ENCODE measurements at regions not wholly inside any gene's neighbourhood (a gene's known extent, or its start where the extent isn't known, plus 50 kb on each side); places are given as distances from the start of the nearest gene placed in this dataset.
A peak's percentile ranks its signal among the peaks of the same experiment; 100 is the strongest.
"Not testable (repeated sequence)": the region's sequence is repeated elsewhere in the genome, so short reads cannot be mapped to it uniquely, and the experiment has no call there.

DNA sequence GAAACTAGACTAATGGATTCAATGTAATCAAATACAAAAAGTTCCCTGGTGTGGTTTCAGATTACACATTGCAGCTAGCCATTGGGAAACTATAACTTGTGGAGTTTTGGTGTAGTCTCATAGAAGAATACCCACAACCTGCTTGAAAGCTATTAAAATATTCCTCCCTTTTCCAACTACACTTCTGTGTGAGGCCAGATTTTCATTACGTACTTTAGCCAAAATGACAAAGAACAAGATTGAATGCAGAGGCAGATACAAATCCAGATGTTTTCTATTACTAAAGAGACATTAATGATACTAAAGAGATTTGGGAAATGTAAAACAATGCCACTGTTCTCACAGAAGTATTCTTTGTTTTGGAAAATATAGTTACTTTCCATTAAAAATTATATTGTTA is 128.7 kb upstream of the SLC35G4 start:
- in situ Hi-C loops (cut with HindIII; ENCODE audit: low pct_ligation_motif_present, low pct_unique_long_range_greater_than_20kb, low sequenced_read_pairs), result no loop called here
- DNase-seq, result no peak

DNA sequence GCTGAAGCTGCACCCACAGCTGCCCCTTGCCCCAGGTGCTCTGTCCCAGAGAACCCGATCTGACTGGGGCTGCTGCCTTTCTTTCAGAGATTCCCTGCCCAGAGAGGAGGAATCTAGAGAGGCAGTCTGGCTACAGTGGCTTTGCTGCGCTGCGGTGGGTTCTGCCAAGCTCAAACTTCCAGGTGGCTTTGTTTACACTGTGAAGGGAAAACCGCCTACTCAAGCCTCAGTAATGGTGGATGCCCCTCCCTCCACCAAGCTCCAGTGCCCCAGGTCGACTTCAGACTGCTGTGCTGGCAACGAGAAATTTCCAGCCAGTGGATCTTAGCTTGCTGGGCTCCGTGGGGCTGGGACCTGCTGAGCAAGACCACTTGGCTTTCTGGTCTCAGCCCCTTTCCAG is 130.4 kb upstream of the SLC35G4 start:
- in situ Hi-C loops (cut with HindIII; ENCODE audit: low pct_ligation_motif_present, low pct_unique_long_range_greater_than_20kb, low sequenced_read_pairs); DNase-seq: not testable (repeated sequence)

DNA sequence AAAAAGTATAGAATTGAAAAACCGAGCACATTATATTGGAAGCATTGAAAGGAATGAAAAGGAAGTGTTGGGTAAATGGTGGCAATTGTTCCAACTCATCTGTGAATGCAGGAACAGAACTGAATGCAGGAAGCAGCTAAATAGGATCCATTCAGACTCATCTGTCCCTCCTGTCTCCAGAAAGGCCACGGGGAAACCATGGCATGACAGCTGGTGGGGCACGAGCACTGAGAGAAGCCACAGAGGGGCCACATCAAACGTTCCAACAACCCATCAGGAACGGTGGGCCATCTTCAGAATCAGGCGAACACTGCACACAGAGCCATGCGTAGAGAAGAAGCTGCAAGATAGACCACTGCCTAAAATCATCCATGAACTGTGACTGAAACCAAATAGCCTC is 138.5 kb upstream of the SLC35G4 start:
- no peak for DNase-seq
- in situ Hi-C loops (cut with HindIII; ENCODE audit: low pct_ligation_motif_present, low pct_unique_long_range_greater_than_20kb, low sequenced_read_pairs), result no loop called here

DNA sequence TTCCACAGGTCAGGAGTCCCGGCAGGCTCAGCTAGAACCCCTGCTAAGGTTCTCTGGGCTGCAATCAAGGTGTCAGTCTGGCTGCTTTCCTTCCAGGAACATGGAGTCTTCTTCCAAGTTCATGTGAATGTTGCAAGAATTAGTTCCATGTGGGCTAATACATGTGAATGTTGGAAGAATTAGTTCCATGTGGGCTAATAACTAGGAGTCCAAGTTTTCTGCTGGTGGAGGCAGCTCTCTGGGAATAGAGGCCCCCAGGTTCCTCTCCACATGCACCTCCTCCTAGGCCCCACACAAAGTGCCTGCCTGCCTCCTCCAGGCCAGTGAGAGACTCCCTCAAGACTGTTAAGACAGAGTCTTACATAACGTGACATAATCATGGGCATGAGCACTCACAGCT is 140.8 kb upstream of the SLC35G4 start:
- no peak for DNase-seq
- in situ Hi-C loops (cut with HindIII; ENCODE audit: low pct_ligation_motif_present, low pct_unique_long_range_greater_than_20kb, low sequenced_read_pairs), result no loop called here

DNA sequence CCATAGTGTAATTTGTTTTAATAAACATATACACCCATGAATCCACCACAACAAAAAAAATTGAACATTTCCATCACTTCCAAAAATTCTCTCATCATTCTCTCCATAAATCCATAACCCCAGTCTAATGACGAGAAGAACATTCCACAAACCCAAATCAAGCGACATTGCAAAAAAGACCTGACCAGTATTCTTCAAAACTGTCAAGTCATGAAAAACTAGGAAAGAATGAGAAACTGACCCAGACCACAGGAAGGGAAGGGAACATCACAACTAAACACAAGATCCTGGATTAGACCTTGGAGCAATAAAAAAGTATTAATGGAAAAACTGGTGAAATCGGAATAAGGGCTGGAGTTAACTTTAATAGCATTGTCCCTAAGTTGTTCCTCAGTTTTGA is 141.3 kb upstream of the SLC35G4 start:
- DNase-seq, result no peak
- in situ Hi-C loops (cut with HindIII; ENCODE audit: low pct_ligation_motif_present, low pct_unique_long_range_greater_than_20kb, low sequenced_read_pairs), result no loop called here

DNA sequence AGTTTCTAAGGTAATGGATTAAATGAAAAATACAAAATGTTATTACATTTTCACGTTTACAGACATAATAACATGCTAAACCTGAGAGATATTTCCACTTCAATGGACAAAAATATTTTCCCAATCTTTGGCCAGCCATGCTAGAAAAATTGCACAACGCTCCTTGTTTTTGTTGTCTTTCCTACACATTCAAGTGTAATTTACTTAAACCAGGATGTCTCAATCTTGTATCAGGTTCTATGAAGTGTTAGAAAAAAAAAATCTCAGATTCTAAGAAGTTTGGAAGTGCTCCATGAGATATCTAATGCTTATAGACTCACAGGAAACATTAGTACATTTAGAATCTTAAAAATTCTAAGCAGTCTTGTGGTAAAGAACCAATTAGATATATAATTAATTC is 141.8 kb upstream of the SLC35G4 start:
- in situ Hi-C loops (cut with HindIII; ENCODE audit: low pct_ligation_motif_present, low pct_unique_long_range_greater_than_20kb, low sequenced_read_pairs), result no loop called here

DNA sequence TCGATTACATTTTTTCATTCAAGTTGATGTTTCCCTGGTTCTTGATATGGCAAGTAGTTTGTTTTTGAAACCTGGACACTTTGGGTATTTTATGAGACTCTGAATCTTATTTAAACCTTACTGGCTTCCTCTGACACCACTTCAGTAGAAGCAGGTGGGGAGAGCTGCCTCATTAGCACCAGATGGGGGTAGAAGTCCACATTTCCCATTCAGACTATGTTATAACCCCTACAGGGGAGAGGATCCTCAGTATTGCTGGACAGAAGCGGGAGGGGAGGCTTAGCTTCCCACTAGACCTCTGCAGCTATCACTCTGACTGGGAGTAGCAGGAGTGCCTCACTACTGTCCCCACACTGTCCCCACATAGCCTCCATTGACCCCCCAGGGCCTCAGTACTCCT is 145.3 kb upstream of the SLC35G4 start:
- no peak for DNase-seq

More for the DNA sequence above, 141.8 kb upstream of the SLC35G4 start:
- no peak for DNase-seq

DNA sequence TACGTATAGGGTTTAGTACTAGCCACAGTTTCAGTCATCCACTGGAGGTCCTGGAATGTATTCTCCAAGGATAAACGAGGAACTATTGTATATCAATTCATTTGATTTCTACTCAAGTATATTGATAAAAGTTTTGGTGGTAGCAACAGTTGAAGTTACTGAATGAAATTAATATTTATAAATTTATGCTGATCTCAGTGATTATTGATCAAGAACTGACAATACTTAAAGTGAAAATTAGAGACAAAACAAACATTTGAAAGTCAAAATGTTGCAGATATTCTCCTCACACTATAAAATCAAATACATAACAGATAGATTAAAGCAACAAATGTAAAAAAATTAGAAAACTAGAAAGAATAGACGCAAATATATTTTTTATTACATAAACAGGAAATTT is 150.9 kb upstream of the SLC35G4 start:
- in situ Hi-C loops (cut with HindIII; ENCODE audit: low pct_ligation_motif_present, low pct_unique_long_range_greater_than_20kb, low sequenced_read_pairs), result no loop called here
- DNase-seq, result no peak

More for the DNA sequence above, 145.3 kb upstream of the SLC35G4 start:
- in situ Hi-C loops (cut with HindIII; ENCODE audit: low pct_ligation_motif_present, low pct_unique_long_range_greater_than_20kb, low sequenced_read_pairs), result no loop called here

DNA sequence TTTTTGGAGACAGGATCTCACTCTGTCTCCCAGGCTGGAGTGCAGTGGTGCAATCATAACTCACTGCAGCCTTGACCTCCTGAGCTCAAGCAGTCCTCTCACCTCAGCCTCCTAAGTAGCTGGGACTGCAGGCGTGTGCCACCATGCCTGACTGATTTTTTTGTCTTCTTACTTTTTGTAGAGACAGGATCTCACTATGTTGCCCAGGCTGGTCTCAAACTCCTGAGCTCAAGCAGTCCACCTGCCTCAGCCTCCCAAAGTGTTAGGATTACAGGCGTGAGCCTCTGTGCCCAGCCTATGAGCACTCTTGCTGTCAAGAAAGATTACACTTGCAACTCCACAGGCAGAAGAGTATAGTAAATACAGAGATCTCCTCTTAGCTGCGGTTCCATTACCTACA is 151.5 kb upstream of the SLC35G4 start:
- in situ Hi-C loops (cut with HindIII; ENCODE audit: low pct_ligation_motif_present, low pct_unique_long_range_greater_than_20kb, low sequenced_read_pairs), result not testable (repeated sequence)

DNA sequence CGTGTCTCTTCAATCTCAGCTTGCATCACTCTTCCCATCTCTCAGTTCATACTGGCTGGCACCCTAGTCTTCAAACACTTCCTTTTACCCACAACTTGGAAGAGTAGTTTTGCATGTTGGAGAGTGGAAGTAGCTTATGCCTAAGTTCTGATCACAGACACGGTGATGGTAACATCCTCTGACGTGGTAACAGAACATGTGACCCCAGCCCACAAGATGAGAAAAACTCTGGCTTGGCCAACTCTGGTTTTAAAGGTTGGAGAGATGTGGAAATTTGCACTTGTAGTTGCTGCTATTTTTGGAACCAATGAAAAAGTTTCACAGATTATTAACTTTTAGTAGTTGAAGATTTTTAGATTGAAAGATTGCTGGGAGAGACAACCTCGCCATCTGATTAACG is 155.4 kb upstream of the SLC35G4 start:
- DNase-seq, result peak; percentile 2
- in situ Hi-C loops (cut with HindIII; ENCODE audit: low pct_ligation_motif_present, low pct_unique_long_range_greater_than_20kb, low sequenced_read_pairs), result no loop called here

More for the DNA sequence above, 151.5 kb upstream of the SLC35G4 start:
- not testable (repeated sequence) for DNase-seq

DNA sequence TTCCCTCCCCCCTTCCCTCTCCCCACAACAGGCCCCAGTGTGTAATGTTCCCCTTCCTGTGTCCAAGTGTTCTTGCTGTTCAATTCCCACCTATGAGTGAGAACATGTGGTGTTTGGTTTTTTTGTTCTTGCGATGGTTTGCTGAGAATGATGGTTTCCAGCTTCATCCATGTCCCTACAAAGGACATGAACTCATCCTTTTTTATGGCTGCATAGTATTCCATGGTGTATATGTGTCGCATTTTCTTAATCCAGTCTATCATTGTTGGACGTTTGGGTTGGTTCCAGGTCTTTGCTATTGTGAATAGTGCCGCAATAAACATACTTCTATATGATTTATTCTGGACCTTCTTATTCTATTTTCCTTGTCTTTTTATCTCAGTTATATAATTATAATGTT is 165.2 kb upstream of the SLC35G4 start:
- DNase-seq; in situ Hi-C loops (cut with HindIII; ENCODE audit: low pct_ligation_motif_present, low pct_unique_long_range_greater_than_20kb, low sequenced_read_pairs): not testable (repeated sequence)

DNA sequence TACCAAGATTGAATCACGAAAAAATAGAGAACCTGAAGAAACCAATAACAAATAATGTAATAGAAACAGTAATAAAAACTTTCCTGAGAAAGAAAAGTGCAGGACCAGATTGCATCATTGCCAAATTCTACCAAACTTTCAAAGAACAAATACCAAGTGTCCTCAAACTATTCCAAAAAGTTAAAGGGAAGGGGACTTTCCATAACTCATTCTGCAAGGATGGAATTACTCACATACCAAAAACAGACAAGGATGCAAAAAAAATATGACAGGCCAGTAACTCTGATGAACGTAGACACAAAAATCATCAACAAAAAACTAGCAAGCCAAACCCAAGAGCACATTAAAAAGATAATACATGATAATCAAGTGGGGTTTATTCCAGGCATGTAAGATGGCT is 172.3 kb upstream of the SLC35G4 start:
- in situ Hi-C loops (cut with HindIII; ENCODE audit: low pct_ligation_motif_present, low pct_unique_long_range_greater_than_20kb, low sequenced_read_pairs), result no loop called here
- DNase-seq, result no peak

DNA sequence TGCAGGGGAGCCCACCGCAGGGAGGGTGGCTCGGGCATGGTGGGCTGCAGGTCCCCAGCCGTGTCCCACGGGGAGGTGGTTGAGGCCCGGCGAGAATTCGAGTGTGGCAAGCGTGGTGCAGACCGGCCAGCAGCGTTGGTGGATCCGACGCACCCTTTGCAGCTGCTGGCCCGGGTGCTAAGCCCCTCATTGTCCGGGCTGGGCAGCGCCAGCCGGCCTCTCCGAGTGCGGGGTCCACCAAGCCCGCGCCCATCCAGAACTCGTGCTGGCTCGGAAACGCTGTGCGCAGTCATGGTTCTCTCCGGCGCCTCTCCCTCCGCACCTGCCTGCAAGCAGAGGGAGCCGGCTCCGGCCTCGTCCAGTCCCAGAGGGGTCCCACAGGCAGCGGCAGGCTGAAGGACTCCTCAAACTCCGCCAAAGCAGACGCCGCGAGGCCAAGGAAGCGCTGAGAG is 177.0 kb upstream of the SLC35G4 start:
- in situ Hi-C loops (cut with HindIII; ENCODE audit: low pct_ligation_motif_present, low pct_unique_long_range_greater_than_20kb, low sequenced_read_pairs), result no loop called here
- DNase-seq, result no peak

DNA sequence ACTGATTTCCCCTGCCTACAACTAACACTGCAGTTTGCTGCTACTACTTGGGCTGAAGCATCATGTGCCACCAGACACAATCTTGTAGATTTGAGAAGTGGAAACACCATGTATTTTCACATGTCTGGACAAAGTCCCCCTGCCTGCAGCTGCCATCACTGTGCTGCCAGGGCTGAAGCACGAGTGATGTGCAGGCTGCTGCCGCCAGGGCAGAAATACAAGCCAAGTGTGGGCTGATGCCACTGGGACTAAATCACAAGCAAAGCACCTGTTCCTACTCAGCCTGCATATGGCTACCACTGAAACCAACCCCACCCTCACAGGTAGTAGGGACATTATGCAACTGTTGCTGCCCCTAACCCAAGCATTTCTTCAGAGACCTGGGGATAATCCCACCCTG is 179.5 kb upstream of the SLC35G4 start:
- DNase-seq, result no peak
- in situ Hi-C loops (cut with HindIII; ENCODE audit: low pct_ligation_motif_present, low pct_unique_long_range_greater_than_20kb, low sequenced_read_pairs), result no loop called here

DNA sequence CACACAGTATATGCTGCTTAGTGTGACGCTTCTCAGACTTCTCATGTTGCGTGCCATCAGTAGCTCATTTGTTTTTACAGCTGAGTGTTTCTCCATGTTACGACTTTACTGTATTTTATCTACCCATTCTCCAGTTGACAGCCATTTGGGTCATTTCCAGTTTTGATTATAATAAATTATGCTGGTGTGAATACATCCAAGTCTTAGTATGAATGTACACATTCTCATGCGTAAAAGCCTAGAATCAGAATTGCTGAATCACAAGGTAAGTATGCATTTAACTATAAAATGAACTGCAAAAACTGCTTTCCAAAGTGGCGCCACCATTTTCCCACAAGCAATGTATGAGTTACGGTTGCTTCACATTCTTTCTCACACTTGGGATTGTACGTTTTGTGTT is 184.2 kb upstream of the SLC35G4 start:
- in situ Hi-C loops (cut with HindIII; ENCODE audit: low pct_ligation_motif_present, low pct_unique_long_range_greater_than_20kb, low sequenced_read_pairs), result no loop called here
- no peak for DNase-seq

DNA sequence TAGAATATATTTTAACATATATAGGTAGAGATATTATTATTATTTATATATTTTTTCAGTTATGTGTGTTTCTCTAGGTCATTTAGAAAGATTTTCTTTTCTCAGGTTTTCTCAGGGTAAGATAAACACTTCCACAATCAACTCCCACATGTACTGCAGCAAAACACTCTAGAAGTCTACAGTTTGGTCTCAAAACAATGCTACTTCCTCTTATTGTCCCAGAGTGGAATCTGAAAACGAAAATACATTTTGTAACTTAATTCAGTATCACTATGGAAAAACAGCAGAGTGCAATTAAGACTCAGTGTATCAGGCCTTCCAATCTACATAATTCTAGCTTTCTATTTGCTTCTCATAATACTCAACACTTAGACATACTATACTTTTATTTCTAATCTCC is 190.1 kb upstream of the SLC35G4 start:
- DNase-seq, result no peak
- in situ Hi-C loops (cut with HindIII; ENCODE audit: low pct_ligation_motif_present, low pct_unique_long_range_greater_than_20kb, low sequenced_read_pairs), result no loop called here

DNA sequence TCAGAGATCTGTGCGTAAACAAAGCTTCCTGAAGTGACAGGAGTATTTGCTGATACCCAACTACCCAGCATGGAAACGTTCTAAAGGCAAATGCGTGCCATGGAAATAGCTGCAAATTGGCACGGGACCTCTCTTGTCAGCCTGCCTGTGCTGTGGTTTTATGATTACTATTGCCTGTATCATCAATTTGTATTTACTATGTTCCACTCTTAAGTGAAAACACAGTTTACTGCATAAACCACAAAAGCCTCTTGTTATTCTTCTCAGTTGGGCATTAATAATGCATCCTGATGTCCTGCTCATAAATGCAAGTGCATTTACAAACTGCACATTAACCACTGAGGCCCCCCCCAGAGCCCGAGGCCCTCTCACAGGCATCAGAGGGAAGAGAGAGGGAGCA is 196.6 kb upstream of the SLC35G4 start:
- in situ Hi-C loops (cut with HindIII; ENCODE audit: low pct_ligation_motif_present, low pct_unique_long_range_greater_than_20kb, low sequenced_read_pairs), result no loop called here
- no peak for DNase-seq

DNA sequence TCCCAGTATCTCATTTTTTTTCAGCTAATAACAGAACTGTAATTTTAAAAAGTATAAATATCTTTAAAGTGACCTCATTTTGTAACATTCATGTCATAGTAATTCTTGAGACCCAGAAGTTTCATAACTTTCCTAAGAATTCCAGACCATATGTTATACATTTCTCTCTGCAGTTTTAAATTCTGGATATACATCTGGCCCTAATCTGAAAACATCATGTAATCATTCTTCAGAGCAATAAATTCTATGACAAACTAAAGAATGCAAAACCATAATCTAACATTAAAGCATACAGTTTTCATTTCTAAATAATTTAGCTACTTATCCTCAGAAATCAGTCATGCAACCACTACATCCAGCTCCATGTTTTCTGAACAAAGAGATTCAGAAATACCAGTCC is 198.3 kb upstream of the SLC35G4 start:
- in situ Hi-C loops (cut with HindIII; ENCODE audit: low pct_ligation_motif_present, low pct_unique_long_range_greater_than_20kb, low sequenced_read_pairs), result no loop called here

DNA sequence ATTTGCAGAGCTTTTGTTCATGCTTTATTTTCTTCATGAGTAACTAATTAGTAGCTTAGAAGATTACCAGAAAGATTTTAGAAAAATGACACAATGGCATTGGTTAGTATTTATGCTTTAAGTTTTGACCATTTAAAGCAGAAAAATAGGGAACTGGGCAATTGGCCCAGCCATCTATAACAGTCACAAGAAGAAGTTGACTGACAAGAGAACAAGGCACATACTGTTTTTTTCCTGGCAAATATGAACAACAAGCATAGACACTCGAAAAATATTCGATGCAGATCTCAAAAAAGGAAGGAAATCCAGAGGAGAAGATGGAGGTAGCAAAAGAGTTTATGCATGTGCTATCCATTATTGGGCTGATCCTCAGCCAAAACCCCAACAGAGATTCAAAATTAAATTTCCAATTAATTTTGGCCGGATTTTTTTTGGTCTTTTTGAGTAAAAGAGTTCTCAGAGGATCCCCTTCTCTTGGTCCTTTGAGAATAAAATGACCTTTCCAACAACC is 200.8 kb upstream of the SLC35G4 start:
- no peak for DNase-seq
- in situ Hi-C loops (cut with HindIII; ENCODE audit: low pct_ligation_motif_present, low pct_unique_long_range_greater_than_20kb, low sequenced_read_pairs), result no loop called here

More for the DNA sequence above, 198.3 kb upstream of the SLC35G4 start:
- DNase-seq, result no peak

DNA sequence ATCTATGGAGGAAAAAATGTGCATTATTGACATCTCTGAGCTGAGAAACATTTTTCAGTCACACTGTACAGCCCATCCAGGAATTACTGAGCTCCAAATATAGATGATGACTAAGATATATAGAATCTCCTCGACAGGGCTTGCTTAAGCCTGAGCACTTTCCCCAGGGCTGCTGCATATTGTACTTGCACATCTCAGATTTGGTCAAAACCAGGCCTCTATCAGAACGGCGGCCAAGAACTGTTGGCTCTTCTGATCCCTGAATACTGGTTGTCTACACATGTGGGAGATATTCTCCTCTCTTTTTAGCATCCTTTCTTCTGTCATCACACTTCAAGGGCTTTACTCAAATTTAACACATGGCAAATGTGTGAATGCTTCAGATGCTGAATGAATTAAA is 201.5 kb upstream of the SLC35G4 start:
- in situ Hi-C loops (cut with HindIII; ENCODE audit: low pct_ligation_motif_present, low pct_unique_long_range_greater_than_20kb, low sequenced_read_pairs), result no loop called here
- DNase-seq, result no peak

DNA sequence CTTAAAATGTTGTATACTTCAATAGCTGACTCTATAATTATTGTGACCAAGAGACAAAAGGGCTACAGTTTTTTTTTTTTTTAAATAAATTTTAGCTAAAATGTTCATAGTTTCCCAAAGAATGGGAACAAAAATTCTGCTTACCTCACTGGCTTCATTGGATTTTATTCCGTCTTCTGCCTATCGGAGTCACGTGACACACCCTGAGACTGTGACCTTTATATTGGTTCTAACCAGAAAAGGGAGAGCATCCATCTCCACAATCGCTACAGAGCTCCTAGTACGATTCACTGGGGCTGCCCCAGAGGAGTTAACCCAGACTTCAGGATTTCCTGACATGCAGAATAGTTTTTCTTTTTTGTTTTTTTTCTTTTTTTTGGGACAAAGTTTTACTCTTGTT is 203.6 kb upstream of the SLC35G4 start:
- DNase-seq, result no peak
- in situ Hi-C loops (cut with HindIII; ENCODE audit: low pct_ligation_motif_present, low pct_unique_long_range_greater_than_20kb, low sequenced_read_pairs), result no loop called here
